Hippocampal formation (tissue), 2 donors: ENCODE measurements at regions not wholly inside any gene's neighbourhood (a gene's known extent, or its start where the extent isn't known, plus 50 kb on each side); places are given as distances from the start of the nearest gene placed in this dataset.

ENCODE experiments used
- DNase-seq, 2 donors: peaks; one replicate each; lab custom pipeline; 2025; lab: John Stamatoyannopoulos, UW

- DNase-seq, result no peak
These were observed 64.5 kb downstream of the COPS8 start for GRCh38 chr2:237150186-237150585.

DNA sequence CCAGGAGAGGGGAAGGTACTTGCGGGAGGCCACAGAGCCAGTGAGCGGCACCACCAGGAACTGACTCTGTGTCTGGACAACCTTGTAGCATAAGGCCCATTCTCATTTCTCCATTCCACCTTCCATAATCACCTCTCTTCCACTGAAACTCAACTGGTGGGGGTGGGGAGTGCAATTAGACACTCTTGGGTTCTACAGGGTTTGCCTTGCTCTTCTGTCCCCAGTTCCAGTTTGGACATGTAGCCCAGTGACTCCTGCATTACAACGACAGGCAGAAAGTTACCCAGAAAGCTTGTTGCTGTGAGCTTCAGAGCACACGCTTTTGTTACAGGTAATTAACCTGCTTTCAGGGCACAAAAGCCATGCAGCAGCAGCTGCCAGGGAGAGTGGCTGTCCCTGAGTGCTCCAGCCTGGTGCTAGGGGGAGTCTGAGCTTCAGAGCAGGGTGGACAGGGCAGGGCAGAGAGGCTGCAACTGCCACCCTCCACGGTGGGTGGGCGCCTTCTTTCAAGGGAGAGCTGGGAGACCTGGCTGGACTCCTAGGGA is 65.2 kb downstream of the COPS8 start:
- no peak for DNase-seq

DNA sequence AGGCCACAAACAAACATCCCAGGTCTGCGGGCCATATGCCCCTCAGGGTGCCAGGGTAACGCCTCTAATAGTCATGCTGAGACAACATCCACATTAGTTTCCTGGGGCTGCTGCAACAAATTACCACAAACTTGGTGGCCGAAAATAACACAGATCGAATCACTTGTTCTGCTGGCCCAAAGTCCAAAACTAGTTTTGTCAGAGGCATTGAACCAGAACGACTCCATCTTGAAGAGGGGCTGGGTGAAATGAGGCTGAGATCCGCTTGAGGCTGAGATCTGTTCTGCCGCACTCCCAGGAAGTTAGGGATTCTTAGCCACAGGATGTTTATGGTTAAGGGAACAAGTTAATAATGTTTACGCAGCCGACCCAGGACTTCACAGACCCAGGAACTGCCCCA is 66.7 kb downstream of the COPS8 start:
- no peak for DNase-seq

DNA sequence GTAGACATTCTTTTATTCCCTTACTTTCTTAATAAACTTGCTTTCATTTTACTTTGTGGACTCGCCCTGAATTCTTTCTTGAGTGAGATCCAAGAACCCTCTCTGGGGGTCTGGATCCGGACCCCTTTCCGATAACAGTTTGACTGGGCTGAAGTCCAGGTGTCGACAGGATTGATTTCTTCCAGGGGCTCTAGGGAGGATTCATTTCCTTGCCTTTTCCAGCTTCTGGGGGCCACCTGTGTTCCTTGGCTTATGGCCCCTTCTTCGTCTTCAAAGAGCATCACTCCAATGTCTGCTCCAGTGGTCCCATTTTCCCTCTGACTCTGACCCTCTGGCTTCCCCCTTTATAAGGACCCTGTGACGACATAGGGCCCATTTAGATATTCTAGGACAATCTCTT is 67.5 kb downstream of the COPS8 start:
- DNase-seq, result no peak

GRCh38 chr2:237154082-237154638 is 68.5 kb downstream of the COPS8 start:
- no peak for DNase-seq

- no peak for DNase-seq
These were observed 69.5 kb downstream of the COPS8 start for GRCh38 chr2:237154884-237155851.

- DNase-seq, result no peak
These were observed 70.6 kb downstream of the COPS8 start for GRCh38 chr2:237156031-237156856.

DNA sequence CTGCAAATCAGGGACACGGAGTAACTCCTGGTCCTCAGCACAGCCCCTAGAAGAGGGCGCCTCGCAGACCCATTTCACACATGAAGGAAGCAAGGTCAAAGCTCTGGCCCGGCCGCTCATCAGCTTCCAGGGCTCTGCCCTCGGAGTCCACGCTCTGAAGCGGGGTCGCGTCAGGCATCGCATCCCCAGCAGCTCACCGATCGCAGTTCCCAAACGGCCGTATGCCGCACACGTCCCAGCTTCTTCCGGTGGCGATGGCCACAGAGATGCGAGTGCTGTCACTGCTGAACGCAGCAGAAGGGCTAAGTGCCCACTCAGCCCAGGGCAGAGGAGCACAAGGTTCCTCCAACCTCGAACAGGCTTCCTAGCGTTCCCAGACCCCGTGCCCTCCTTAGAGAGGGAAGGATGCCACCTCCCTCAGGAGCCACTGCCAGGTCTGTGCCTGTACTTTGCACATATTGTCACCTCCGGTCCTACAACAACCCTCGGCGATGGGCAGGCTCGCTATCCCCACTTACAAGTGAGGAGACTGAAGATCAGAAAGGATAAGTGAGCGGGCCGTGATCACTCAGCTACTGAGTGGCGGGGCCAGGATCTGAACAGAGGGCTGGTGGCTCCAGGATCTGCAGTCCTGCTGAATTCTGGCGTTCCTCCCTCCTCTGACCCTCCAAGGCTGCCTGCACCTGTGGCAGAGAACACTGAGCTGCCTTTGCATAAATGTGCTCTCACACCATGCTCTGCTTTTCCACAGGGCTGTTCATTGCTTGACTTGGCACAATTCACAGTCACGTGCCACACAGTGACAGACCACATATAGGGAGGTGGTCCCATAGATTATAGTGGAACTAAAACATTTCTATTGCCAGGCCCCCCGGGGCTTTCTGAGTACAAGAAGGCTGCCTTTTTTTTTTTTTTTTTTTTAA is 71.4 kb downstream of the COPS8 start:
- no peak for DNase-seq

DNA sequence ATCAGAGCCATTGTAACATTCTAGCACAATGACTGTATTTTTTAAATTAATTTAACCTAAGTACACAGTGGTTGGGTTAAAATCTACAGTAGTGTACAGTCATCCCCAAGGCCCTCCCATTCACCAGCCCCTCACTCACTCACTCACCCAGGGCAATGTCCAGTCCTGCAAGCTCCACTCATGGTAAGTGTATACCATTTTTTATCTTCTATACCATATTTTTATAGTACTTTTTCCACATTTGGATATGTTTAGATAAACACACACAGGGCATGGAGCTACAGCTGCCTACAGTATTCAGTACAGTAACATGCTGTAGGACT is 72.1 kb downstream of the COPS8 start:
- DNase-seq, result no peak

DNA sequence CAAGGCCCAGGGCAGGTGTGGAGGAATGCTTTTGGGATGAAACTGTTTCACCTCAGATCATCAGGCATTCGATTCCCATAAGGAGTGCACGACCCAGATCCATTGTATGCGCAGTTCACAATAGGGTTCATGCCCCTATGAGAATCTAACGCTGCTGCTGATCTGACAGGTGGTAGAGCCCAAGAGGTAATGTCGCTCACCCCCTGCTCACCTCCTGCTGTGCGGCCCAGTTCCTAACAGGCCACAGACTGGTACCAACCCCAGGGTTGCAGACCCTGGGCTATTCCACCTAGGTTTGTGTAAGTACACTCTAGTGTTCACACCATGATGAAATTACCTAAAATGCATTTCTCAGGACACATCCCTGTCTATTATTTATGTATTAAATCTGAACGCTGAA is 72.5 kb downstream of the COPS8 start:
- DNase-seq, result no peak

DNA sequence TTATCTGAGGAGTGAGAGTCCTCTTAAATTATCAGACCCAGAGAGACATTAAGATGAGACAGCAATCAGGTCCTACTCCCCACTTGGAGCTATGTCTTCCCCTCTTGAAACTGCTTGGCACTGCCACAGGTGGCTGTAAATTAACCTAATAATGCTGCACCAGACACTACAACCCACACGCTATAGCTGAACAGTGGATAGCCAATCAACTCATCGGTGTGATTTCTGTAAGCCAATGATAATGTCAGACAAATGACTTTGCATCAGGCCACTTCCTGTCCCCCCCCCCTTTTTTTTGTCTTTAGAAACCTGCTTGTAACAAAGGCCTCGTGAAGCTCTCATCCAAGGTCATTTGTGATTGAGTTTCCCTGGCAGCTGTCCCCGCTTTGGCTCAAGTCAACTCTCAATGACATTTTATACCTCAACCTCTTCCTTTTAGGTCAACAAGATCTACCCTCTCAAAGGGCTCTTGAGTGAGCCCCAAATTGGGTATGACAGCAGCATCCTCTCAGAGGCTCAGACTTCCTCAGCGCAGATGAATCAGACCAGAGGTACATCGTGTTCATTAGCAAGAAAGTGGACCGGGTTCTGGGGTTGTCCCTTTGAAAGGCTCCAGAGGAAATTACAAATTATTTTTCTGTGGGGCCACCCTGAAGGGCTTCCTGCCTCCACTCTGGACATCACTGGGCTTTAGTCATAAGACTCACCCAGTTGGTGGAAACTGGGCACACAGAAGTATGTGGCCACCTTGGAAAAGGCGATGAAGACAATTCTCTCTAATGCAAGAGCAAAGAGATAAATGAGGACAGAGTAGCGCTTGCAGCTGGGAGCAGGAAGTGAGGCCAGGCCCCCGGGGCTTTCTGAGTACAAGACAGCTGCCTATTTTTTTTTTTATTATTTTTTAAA is 73.6 kb downstream of the COPS8 start:
- no peak for DNase-seq

- DNase-seq, result no peak
These were observed 74.7 kb downstream of the COPS8 start for GRCh38 chr2:237160271-237160919.

- DNase-seq, result no peak
These were observed 75.5 kb downstream of the COPS8 start for GRCh38 chr2:237161189-237161588.

- DNase-seq, result no peak
These were observed 77.3 kb downstream of the COPS8 start for GRCh38 chr2:237162959-237163358.

DNA sequence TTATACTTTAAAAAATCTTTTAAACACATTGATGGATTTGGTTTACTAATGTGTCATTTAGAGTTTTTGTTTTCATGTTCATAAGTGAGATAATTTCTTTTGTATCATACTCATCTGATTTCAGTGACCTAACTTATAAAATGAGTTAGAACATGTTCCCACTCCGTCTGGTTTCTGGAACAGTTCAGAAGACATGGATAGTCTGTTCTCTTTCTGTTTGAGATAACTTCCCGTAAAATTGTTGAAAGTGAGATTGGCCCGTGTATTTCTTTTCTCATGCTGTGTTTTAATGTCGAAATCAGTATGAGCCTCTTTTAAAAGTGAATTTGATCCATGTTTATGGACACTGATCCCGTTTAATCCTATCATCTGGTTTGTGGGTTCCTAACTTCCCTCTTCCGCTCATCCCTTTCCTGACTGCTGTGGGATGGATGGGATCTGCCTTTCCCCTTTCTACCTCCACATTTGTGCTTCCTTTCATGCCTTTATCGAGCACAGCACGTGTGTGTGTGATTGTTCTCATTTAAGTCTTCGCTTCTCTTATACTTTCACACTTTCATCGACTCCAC is 78.9 kb downstream of the COPS8 start:
- no peak for DNase-seq

- DNase-seq, result no peak
These were observed 80.0 kb downstream of the COPS8 start for GRCh38 chr2:237165405-237166276.

GRCh38 chr2:237167038-237167437 is 81.3 kb downstream of the COPS8 start:
- no peak for DNase-seq

- DNase-seq, result no peak
These were observed 82.2 kb downstream of the COPS8 start for GRCh38 chr2:237167934-237168333.
